ENCODE measurements at regions not wholly inside any gene's neighbourhood (a gene's known extent, or its start where the extent isn't known, plus 50 kb on each side); places are given as distances from the start of the nearest gene placed in this dataset.

DNA sequence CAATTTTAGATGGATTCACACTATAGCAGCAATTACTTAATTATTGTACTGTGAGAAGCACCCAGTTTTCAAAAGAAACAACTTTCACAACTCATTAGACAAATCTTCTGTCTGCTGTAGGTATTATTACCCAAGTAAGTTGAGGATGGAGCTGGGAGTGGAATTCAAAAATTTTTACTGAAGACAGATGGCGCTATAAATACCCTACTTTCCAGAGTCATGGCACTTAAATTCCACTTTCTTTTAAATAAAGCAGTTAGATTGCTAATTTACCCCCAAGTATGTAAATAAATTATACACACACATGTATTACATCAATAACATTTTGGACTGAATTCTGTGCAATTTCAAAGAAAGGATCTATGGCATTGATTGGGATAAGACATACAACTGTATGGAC, 166.8 kb downstream of the FTCDNL1 start:
- no peaks in the 10 kb centered on the region for H3K4me1 ChIP-seq (ENCODE audit: insufficient read depth, low read length)
- H3K4me3 ChIP-seq (ENCODE audit: low read depth in 1 of 2, low read length in 2 of 2) = no peak overlapping the region
- H3K9me3 ChIP-seq (ENCODE audit: insufficient read depth, low read length, severe bottlenecking) = no peaks in the 10 kb centered on the region
- no peaks in the 10 kb centered on the region for H3K36me3 ChIP-seq (ENCODE audit: insufficient read depth, low read length)
- H3K9ac ChIP-seq (ENCODE audit: low read depth, low read length) = no peak overlapping the region
- TF ChIP-seq, protein P1, sequence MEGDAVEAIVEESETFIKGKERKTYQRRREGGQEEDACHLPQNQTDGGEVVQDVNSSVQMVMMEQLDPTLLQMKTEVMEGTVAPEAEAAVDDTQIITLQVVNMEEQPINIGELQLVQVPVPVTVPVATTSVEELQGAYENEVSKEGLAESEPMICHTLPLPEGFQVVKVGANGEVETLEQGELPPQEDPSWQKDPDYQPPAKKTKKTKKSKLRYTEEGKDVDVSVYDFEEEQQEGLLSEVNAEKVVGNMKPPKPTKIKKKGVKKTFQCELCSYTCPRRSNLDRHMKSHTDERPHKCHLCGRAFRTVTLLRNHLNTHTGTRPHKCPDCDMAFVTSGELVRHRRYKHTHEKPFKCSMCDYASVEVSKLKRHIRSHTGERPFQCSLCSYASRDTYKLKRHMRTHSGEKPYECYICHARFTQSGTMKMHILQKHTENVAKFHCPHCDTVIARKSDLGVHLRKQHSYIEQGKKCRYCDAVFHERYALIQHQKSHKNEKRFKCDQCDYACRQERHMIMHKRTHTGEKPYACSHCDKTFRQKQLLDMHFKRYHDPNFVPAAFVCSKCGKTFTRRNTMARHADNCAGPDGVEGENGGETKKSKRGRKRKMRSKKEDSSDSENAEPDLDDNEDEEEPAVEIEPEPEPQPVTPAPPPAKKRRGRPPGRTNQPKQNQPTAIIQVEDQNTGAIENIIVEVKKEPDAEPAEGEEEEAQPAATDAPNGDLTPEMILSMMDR (IDR thresholded peaks at IDR 0.05; ENCODE audit: borderline replicate concordance, extremely low read depth, low read length, poor library complexity, severe bottlenecking) = no peak
- DNase-seq (no peak), ATAC-seq (ENCODE audit: insufficient read depth, low read depth) (no peak)
- H3K79me2 ChIP-seq (ENCODE audit: insufficient read depth, low read length) = no peaks in the 10 kb centered on the region
- no peaks in the 10 kb centered on the region for H4K20me1 ChIP-seq (ENCODE audit: insufficient read depth, low read length)
- no peak overlapping the region for H3K27ac ChIP-seq (ENCODE audit: low read length)
- no peak overlapping the region for H2AFZ ChIP-seq (ENCODE audit: low read depth, low read length)
- H3K4me2 ChIP-seq (ENCODE audit: insufficient read depth, low read length) = no peak overlapping the region
- no peaks in the 10 kb centered on the region for H3K27me3 ChIP-seq (ENCODE audit: insufficient read depth, low read length, poor library complexity)

DNA sequence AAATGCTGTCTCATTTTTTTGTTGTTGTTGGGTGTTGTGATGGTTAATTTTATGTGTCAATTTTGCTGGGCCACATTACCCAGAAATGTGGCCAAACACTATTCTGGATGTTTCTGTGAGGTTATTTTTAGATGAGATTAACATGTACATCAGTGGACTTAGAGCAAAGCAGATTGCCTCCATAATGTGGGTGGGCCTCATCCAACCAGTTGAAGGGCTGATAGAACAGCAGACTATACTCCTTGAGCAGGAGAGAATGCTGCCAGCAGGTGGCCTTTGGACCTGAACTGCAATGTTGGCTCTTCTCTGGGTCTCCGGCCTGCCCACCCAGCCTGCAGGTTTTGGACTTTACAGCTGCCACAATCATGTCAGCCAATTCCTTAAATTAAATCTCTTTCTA, 169.0 kb downstream of the FTCDNL1 start:
- H3K27ac ChIP-seq (ENCODE audit: low read length) = no peak overlapping the region
- H3K79me2 ChIP-seq (ENCODE audit: insufficient read depth, low read length) = no peaks in the 10 kb centered on the region
- no peak for ATAC-seq (ENCODE audit: insufficient read depth, low read depth)
- no peaks in the 10 kb centered on the region for H3K9me3 ChIP-seq (ENCODE audit: insufficient read depth, low read length, severe bottlenecking)
- no peak overlapping the region for H3K4me2 ChIP-seq (ENCODE audit: insufficient read depth, low read length)
- H3K9ac ChIP-seq (ENCODE audit: low read depth, low read length) = no peak overlapping the region
- H4K20me1 ChIP-seq (ENCODE audit: insufficient read depth, low read length) = no peaks in the 10 kb centered on the region
- H3K4me3 ChIP-seq (ENCODE audit: low read depth in 1 of 2, low read length in 2 of 2) = no peak overlapping the region
- no peaks in the 10 kb centered on the region for H3K27me3 ChIP-seq (ENCODE audit: insufficient read depth, low read length, poor library complexity)
- no peak overlapping the region for H2AFZ ChIP-seq (ENCODE audit: low read depth, low read length)
- no peak for TF ChIP-seq EZH2 (IDR thresholded peaks at IDR 0.05; ENCODE audit: borderline replicate concordance, low read depth, low read length, severe bottlenecking)
- TF ChIP-seq, protein P1 (IDR thresholded peaks at IDR 0.05; ENCODE audit: borderline replicate concordance, extremely low read depth, low read length, poor library complexity, severe bottlenecking) = no peak
- DNase-seq = no peak
- no peaks in the 10 kb centered on the region for H3K36me3 ChIP-seq (ENCODE audit: insufficient read depth, low read length)
- no peaks in the 10 kb centered on the region for H3K4me1 ChIP-seq (ENCODE audit: insufficient read depth, low read length)

DNA sequence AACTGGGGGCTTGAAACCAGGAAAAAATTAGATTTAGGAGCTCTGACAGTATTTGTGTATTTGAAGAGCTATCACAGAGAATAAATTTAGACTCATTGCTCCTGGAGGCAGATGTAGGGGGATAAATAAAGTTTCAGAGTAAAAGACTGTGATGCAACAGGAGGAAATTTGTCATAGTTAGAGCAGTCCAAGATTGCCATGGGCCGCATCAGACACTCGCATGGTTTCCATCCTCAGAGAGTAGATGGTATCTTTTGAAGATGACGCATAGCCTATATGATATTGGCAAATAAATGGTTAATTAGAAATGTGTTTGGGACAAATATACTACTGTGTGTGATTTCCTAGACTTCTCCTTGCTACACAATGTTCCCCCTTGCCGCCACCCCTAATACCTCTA, 170.5 kb downstream of the FTCDNL1 start:
- no peak overlapping the region for H3K9ac ChIP-seq (ENCODE audit: low read depth, low read length)
- H3K9me3 ChIP-seq (ENCODE audit: insufficient read depth, low read length, severe bottlenecking) = no peaks in the 10 kb centered on the region
- DNase-seq (no peak), ATAC-seq (ENCODE audit: insufficient read depth, low read depth) (no peak)
- no peaks in the 10 kb centered on the region for H3K4me1 ChIP-seq (ENCODE audit: insufficient read depth, low read length)
- H3K4me2 ChIP-seq (ENCODE audit: insufficient read depth, low read length) = no peak overlapping the region
- H3K4me3 ChIP-seq (ENCODE audit: low read depth in 1 of 2, low read length in 2 of 2) = no peak overlapping the region
- H3K27ac ChIP-seq (ENCODE audit: low read length) = no peak overlapping the region
- no peaks in the 10 kb centered on the region for H3K27me3 ChIP-seq (ENCODE audit: insufficient read depth, low read length, poor library complexity)
- H3K36me3 ChIP-seq (ENCODE audit: insufficient read depth, low read length) = no peaks in the 10 kb centered on the region
- H4K20me1 ChIP-seq (ENCODE audit: insufficient read depth, low read length) = no peaks in the 10 kb centered on the region
- TF ChIP-seq EZH2 (IDR thresholded peaks at IDR 0.05; ENCODE audit: borderline replicate concordance, low read depth, low read length, severe bottlenecking) = no peak
- TF ChIP-seq, protein P1 (IDR thresholded peaks at IDR 0.05; ENCODE audit: borderline replicate concordance, extremely low read depth, low read length, poor library complexity, severe bottlenecking) = no peak
- H2AFZ ChIP-seq (ENCODE audit: low read depth, low read length) = no peak overlapping the region
- H3K79me2 ChIP-seq (ENCODE audit: insufficient read depth, low read length) = no peaks in the 10 kb centered on the region

DNA sequence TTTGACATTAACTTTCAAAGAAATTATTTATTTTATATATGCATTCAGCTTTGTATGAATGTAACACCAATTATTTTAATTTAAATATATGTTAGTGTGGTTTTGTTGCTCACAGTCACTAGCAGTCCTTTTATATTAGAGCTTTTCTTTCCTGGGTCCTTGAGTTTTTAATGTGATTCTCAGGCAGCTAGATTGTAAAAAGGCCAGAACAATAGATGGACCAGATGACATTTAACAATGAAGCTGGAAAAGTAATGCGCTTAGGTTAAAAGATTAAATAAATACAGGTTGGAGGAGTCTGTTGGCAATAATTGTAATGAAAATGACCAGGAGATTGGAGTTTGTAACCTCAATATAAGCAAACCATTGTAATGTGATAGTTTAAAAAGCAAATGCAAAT, 171.1 kb downstream of the FTCDNL1 start:
- DNase-seq (no peak), ATAC-seq (ENCODE audit: insufficient read depth, low read depth) (no peak)
- H3K27ac ChIP-seq (ENCODE audit: low read length) = no peak overlapping the region
- H3K4me3 ChIP-seq (ENCODE audit: low read depth in 1 of 2, low read length in 2 of 2) = no peak overlapping the region
- H3K79me2 ChIP-seq (ENCODE audit: insufficient read depth, low read length) = no peaks in the 10 kb centered on the region
- no peak for TF ChIP-seq EZH2 (IDR thresholded peaks at IDR 0.05; ENCODE audit: borderline replicate concordance, low read depth, low read length, severe bottlenecking)
- TF ChIP-seq, protein P1 (IDR thresholded peaks at IDR 0.05; ENCODE audit: borderline replicate concordance, extremely low read depth, low read length, poor library complexity, severe bottlenecking) = no peak
- no peak overlapping the region for H2AFZ ChIP-seq (ENCODE audit: low read depth, low read length)
- no peak overlapping the region for H3K4me2 ChIP-seq (ENCODE audit: insufficient read depth, low read length)
- no peaks in the 10 kb centered on the region for H3K36me3 ChIP-seq (ENCODE audit: insufficient read depth, low read length)
- H3K27me3 ChIP-seq (ENCODE audit: insufficient read depth, low read length, poor library complexity) = no peaks in the 10 kb centered on the region
- no peaks in the 10 kb centered on the region for H3K9me3 ChIP-seq (ENCODE audit: insufficient read depth, low read length, severe bottlenecking)
- no peak overlapping the region for H3K9ac ChIP-seq (ENCODE audit: low read depth, low read length)
- no peaks in the 10 kb centered on the region for H3K4me1 ChIP-seq (ENCODE audit: insufficient read depth, low read length)
- no peaks in the 10 kb centered on the region for H4K20me1 ChIP-seq (ENCODE audit: insufficient read depth, low read length)
